HG03378 (cell line): ENCODE measurements at regions not wholly inside any gene's neighbourhood (a gene's known extent, or its start where the extent isn't known, plus 50 kb on each side); places are given as distances from the start of the nearest gene placed in this dataset.
"Not testable (repeated sequence)": the region's sequence is repeated elsewhere in the genome, so short reads cannot be mapped to it uniquely, and the experiment has no call there.

ENCODE experiments used
- ATAC-seq: cut with Tn5 transposase; IDR thresholded peaks from one replicate; pipeline ENCODE4 v1.9.1; 2021; ENCODE audit warnings: mild to moderate bottlenecking, moderate library complexity; ENCODE audit not compliant: unreplicated experiment

- ATAC-seq: no peak
These were observed 225.3 kb upstream of the IRF2BP2 start for GRCh38 chr1:234835239-234835638.

GRCh38 chr1:234833646-234834045 is 223.7 kb upstream of the IRF2BP2 start:
- ATAC-seq: no peak

GRCh38 chr1:234833118-234833517 is 223.1 kb upstream of the IRF2BP2 start:
- ATAC-seq: no peak

- ATAC-seq: no peak
These were observed 217.7 kb upstream of the IRF2BP2 start for GRCh38 chr1:234827656-234828055.

GRCh38 chr1:234827181-234827580 is 217.2 kb upstream of the IRF2BP2 start:
- no peak for ATAC-seq

GRCh38 chr1:234826352-234826751 is 216.4 kb upstream of the IRF2BP2 start:
- ATAC-seq: no peak

- no peak for ATAC-seq
These were observed 215.7 kb upstream of the IRF2BP2 start for GRCh38 chr1:234825498-234826165.

- ATAC-seq: not testable (repeated sequence)
These were observed 214.9 kb upstream of the IRF2BP2 start for GRCh38 chr1:234824836-234825235.

- no peak for ATAC-seq
These were observed 213.5 kb upstream of the IRF2BP2 start for GRCh38 chr1:234823191-234824176.

GRCh38 chr1:234821840-234822239 is 211.9 kb upstream of the IRF2BP2 start:
- no peak for ATAC-seq

- no peak for ATAC-seq
These were observed 210.6 kb upstream of the IRF2BP2 start for GRCh38 chr1:234820597-234820996.

- not testable (repeated sequence) for ATAC-seq
These were observed 209.9 kb upstream of the IRF2BP2 start for GRCh38 chr1:234819845-234820244.

- not testable (repeated sequence) for ATAC-seq
These were observed 208.0 kb upstream of the IRF2BP2 start for GRCh38 chr1:234818040-234818387.

GRCh38 chr1:234817313-234818039 is 207.5 kb upstream of the IRF2BP2 start:
- not testable (repeated sequence) for ATAC-seq

GRCh38 chr1:234816864-234817263 is 206.9 kb upstream of the IRF2BP2 start:
- not testable (repeated sequence) for ATAC-seq

- ATAC-seq: not testable (repeated sequence)
These were observed 206.3 kb upstream of the IRF2BP2 start for GRCh38 chr1:234816186-234816851.

- ATAC-seq: not testable (repeated sequence)
These were observed 205.4 kb upstream of the IRF2BP2 start for GRCh38 chr1:234815295-234815815.

GRCh38 chr1:234814235-234814634 is 204.3 kb upstream of the IRF2BP2 start:
- not testable (repeated sequence) for ATAC-seq

GRCh38 chr1:234811824-234812223 is 201.8 kb upstream of the IRF2BP2 start:
- ATAC-seq: not testable (repeated sequence)

GRCh38 chr1:234810726-234811125 is 200.7 kb upstream of the IRF2BP2 start:
- not testable (repeated sequence) for ATAC-seq
